Mesenchymal stem cell (in vitro differentiated cells and primary cell): ENCODE measurements at regions not wholly inside any gene's neighbourhood (a gene's known extent, or its start where the extent isn't known, plus 50 kb on each side); places are given as distances from the start of the nearest gene placed in this dataset.
A peak's percentile ranks its signal among the peaks of the same experiment; 100 is the strongest.

Experiments used
- DNase-seq: peaks from one replicate; pipeline ENCODE4 v3.0.0-alpha.2; 2013
- H2AFZ ChIP-seq: one replicate; pipeline ENCODE4 v1.6.1; 2013; ENCODE audit warnings: low read depth, mild to moderate bottlenecking, control low read depth, inconsistent platforms, low read length, moderate library complexity
- H2AK5ac ChIP-seq: 2 replicates; pipeline ENCODE4 v1.6.1; 2013; ENCODE audit warnings: low read length, moderate library complexity, mild to moderate bottlenecking, inconsistent platforms; ENCODE audit not compliant: severe bottlenecking
- H2BK120ac ChIP-seq: one replicate; pipeline ENCODE4 v1.6.1; 2013; ENCODE audit warnings: low read depth, mild to moderate bottlenecking, inconsistent platforms, low read length, moderate library complexity
- H2BK12ac ChIP-seq, 2 experiments: one replicate each; pipeline ENCODE4 v1.6.1; 2013; ENCODE audit warnings: inconsistent platforms in 2 of 2, low read length in 2 of 2, mild to moderate bottlenecking in 2 of 2, moderate library complexity in 2 of 2, control low read depth in 1 of 2
- H2BK15ac ChIP-seq: one replicate; pipeline ENCODE4 v1.6.1; 2013; ENCODE audit warnings: mild to moderate bottlenecking, low read depth, inconsistent platforms; ENCODE audit not compliant: poor library complexity, severe bottlenecking
- H2BK5ac ChIP-seq: 2 replicates; pipeline ENCODE4 v1.6.1; 2013; ENCODE audit warnings: low read depth, mild to moderate bottlenecking, low read length, control low read depth, inconsistent platforms; ENCODE audit not compliant: poor library complexity, severe bottlenecking
- H3K14ac ChIP-seq, 2 experiments: one replicate each; pipeline ENCODE4 v1.6.1; 2013; ENCODE audit warnings: inconsistent platforms in 2 of 2, low read length in 2 of 2, control low read depth in 1 of 2, mild to moderate bottlenecking in 1 of 2, moderate library complexity in 1 of 2
- H3K18ac ChIP-seq, 2 experiments: one replicate each; pipeline ENCODE4 v1.6.1; 2013; ENCODE audit warnings: inconsistent platforms in 2 of 2, low read length in 2 of 2, control low read depth in 1 of 2, low read depth in 1 of 2, mild to moderate bottlenecking in 1 of 2
- H3K23ac ChIP-seq, 2 experiments: one replicate each; pipeline ENCODE4 v1.6.1; 2013; ENCODE audit warnings: inconsistent platforms in 2 of 2, low read length in 2 of 2, mild to moderate bottlenecking in 2 of 2, moderate library complexity in 2 of 2, control low read depth in 1 of 2
- H3K27ac ChIP-seq: 2 replicates; pipeline ENCODE4 v1.5.1; 2013; ENCODE audit warnings: mild to moderate bottlenecking, moderate library complexity, low read length, control low read depth, inconsistent platforms; ENCODE audit not compliant: poor library complexity, severe bottlenecking
- H3K27me3 ChIP-seq, 2 experiments: 2 replicates each; pipeline versions ENCODE4 v1.6.1 to v1.7.0; 2013; ENCODE audit warnings: low read length in 2 of 2, mild to moderate bottlenecking in 2 of 2, moderate library complexity in 2 of 2, control low read depth in 1 of 2, inconsistent platforms in 1 of 2; ENCODE audit not compliant: control insufficient read depth in 1 of 2, insufficient read depth in 1 of 2
- H3K36me3 ChIP-seq, 2 experiments: 2 replicates each; pipeline versions ENCODE4 v1.6.1 to v1.7.0; 2013; ENCODE audit warnings: low read length in 2 of 2, control low read depth in 1 of 2, inconsistent platforms in 1 of 2, low read depth in 1 of 2, mild to moderate bottlenecking in 1 of 2; ENCODE audit not compliant: insufficient read depth in 2 of 2, control insufficient read depth in 1 of 2
- H3K4ac ChIP-seq, 2 experiments: one replicate each; pipeline ENCODE4 v1.6.1; 2013; ENCODE audit warnings: inconsistent platforms in 2 of 2, low read length in 2 of 2, mild to moderate bottlenecking in 2 of 2, moderate library complexity in 2 of 2, control low read depth in 1 of 2, low read depth in 1 of 2
- H3K4me1 ChIP-seq: 2 replicates; pipeline ENCODE4 v1.6.1; 2013; ENCODE audit warnings: low read depth, low read length, control low read depth; ENCODE audit not compliant: control insufficient read depth, insufficient read depth
- H3K4me2 ChIP-seq: 2 replicates; pipeline ENCODE4 v1.6.1; 2013; ENCODE audit warnings: low read length, mild to moderate bottlenecking, inconsistent platforms; ENCODE audit not compliant: poor library complexity, severe bottlenecking
- H3K4me3 ChIP-seq, 2 experiments: 2 replicates each; pipeline versions ENCODE4 v1.5.1 to v1.7.0; 2013; ENCODE audit warnings: low read length in 2 of 2, mild to moderate bottlenecking in 2 of 2, control low read depth in 1 of 2, low read depth in 1 of 2; ENCODE audit not compliant: insufficient read depth in 1 of 2
- H3K79me1 ChIP-seq: replicated peaks from 2 replicates; pipeline ENCODE4 v1.6.1; 2013; ENCODE audit warnings: mild to moderate bottlenecking, control low read depth, low read length, inconsistent platforms; ENCODE audit not compliant: poor library complexity, severe bottlenecking
- H3K9ac ChIP-seq: 2 replicates; pipeline ENCODE4 v1.7.0; 2013; ENCODE audit warnings: mild to moderate bottlenecking, low read length, moderate library complexity
- H3K9me3 ChIP-seq: 2 replicates; pipeline ENCODE4 v1.7.0; 2013; ENCODE audit warnings: mild to moderate bottlenecking, low read length; ENCODE audit not compliant: control insufficient read depth
- H4K8ac ChIP-seq: one replicate; pipeline ENCODE4 v1.6.1; 2013; ENCODE audit warnings: inconsistent platforms, mild to moderate bottlenecking, low read length, moderate library complexity
- H4K91ac ChIP-seq: one replicate; pipeline ENCODE4 v1.6.1; 2013; ENCODE audit warnings: mild to moderate bottlenecking, low read length, inconsistent platforms
- whole genome bisulfite sequencing: methylation state at CpG from one replicate; pipeline ENCODE4 v1.1.7; 2013; ENCODE audit warnings: mixed read lengths; 5-methylcytosine and 5-hydroxymethylcytosine counted together

GRCh38 chr10:78800535-78801320, 268.0 kb upstream of the ZMIZ1 start:
- Histone ChIP-seq H3K4me1 (peaks cover 12% of the 10 kb centered on the region), H3K36me3 (no peaks in the 10 kb centered on the region), H2BK120ac (no peak overlapping the region), H4K91ac (no peak overlapping the region), H3K23ac (no peak overlapping the region), H4K8ac (no peak overlapping the region), H3K4me2 (no peak overlapping the region), H3K9me3 (no peaks in the 10 kb centered on the region), H3K79me1 (no peaks in the 10 kb centered on the region), H2BK12ac (no peak overlapping the region), H3K4ac (no peak overlapping the region), H2AK5ac (no peak overlapping the region), H3K4me3 (no peak overlapping the region), H3K27ac (no peak overlapping the region), H3K18ac (no peak overlapping the region), H3K9ac (no peak overlapping the region), H2BK15ac (peak overlapping the region; percentile 91), H3K27me3 (peaks cover 0 to 44% of the 10 kb centered on the region in 2 experiments), H3K14ac (no peak overlapping the region), H2BK5ac (no peak overlapping the region), H2AFZ (no peak overlapping the region)
- WGBS: 96% methylated on average over 9 of the region's 10 CpGs
- DNase-seq: no peak

GRCh38 chr10:78802431-78802830, 266.3 kb upstream of the ZMIZ1 start:
- 70% methylated on average over 4 of the region's 4 CpGs for WGBS

GRCh38 chr10:78802866-78803265, 265.9 kb upstream of the ZMIZ1 start:
- no peak overlapping the region for H3K14ac ChIP-seq
- H4K8ac ChIP-seq: peak overlapping the region; percentile 4
- peak overlapping the region in 1 of 2 experiments; percentile 26 for H3K4ac ChIP-seq
- H2AFZ ChIP-seq: no peak overlapping the region
- H3K18ac ChIP-seq: peak overlapping the region; percentile 37 to 59
- H3K27me3 ChIP-seq: peaks cover 0 to 44% of the 10 kb centered on the region in 2 experiments
- peak overlapping the region; percentile 86 for H3K9ac ChIP-seq
- H2BK12ac ChIP-seq: peak overlapping the region; percentile 89 to 93
- peak; percentile 53 for DNase-seq
- peak overlapping the region; percentile 60 for H2BK15ac ChIP-seq
- peak overlapping the region; percentile 5 for H4K91ac ChIP-seq
- no peak overlapping the region for H3K4me2 ChIP-seq
- no peak overlapping the region for H2AK5ac ChIP-seq
- H3K36me3 ChIP-seq: no peaks in the 10 kb centered on the region
- 52% methylated on average over 9 of the region's 11 CpGs for WGBS
- no peak overlapping the region for H3K23ac ChIP-seq
- peaks cover 12% of the 10 kb centered on the region for H3K4me1 ChIP-seq
- no peak overlapping the region for H2BK5ac ChIP-seq
- peak overlapping the region; percentile 69 for H2BK120ac ChIP-seq
- H3K9me3 ChIP-seq: no peaks in the 10 kb centered on the region
- H3K79me1 ChIP-seq: no peaks in the 10 kb centered on the region
- no peak overlapping the region for H3K27ac ChIP-seq
- H3K4me3 ChIP-seq: peak overlapping the region in 1 of 2 experiments; percentile 49

More at GRCh38 chr10:78802431-78802830, 266.3 kb upstream of the ZMIZ1 start:
- Histone ChIP-seq H2BK12ac (peak overlapping the region; percentile 24 to 86), H4K91ac (peak overlapping the region; percentile 46), H2AK5ac (no peak overlapping the region), H3K27me3 (peaks cover 0 to 44% of the 10 kb centered on the region in 2 experiments), H3K23ac (no peak overlapping the region), H2BK15ac (peak overlapping the region; percentile 60), H3K36me3 (no peaks in the 10 kb centered on the region), H3K79me1 (no peaks in the 10 kb centered on the region), H3K4me2 (no peak overlapping the region), H2BK120ac (no peak overlapping the region), H3K4me3 (peak overlapping the region in 1 of 2 experiments; percentile 49), H3K18ac (peak overlapping the region; percentile 58 to 71), H3K4ac (peak overlapping the region; percentile 51 to 73), H3K9me3 (no peaks in the 10 kb centered on the region), H3K14ac (peak overlapping the region in 1 of 2 experiments; percentile 98), H3K9ac (peak overlapping the region; percentile 86), H4K8ac (peak overlapping the region; percentile 27), H2BK5ac (no peak overlapping the region), H3K4me1 (peaks cover 12% of the 10 kb centered on the region), H3K27ac (no peak overlapping the region), H2AFZ (no peak overlapping the region)
- no peak for DNase-seq

- Histone ChIP-seq H3K4me3 (no peak overlapping the region), H2AK5ac (no peak overlapping the region), H3K9me3 (no peaks in the 10 kb centered on the region), H4K8ac (no peak overlapping the region), H3K18ac (peak overlapping the region; percentile 14 to 44), H2BK12ac (peak overlapping the region; percentile 93), H3K4me1 (peaks cover 12% of the 10 kb centered on the region), H3K4ac (peak overlapping the region; percentile 27 to 77), H2BK120ac (peak overlapping the region; percentile 69), H3K4me2 (no peak overlapping the region), H3K27ac (no peak overlapping the region), H3K36me3 (no peaks in the 10 kb centered on the region), H3K14ac (peak overlapping the region in 1 of 2 experiments; percentile 49), H4K91ac (peak overlapping the region; percentile 64), H3K27me3 (peaks cover 0 to 38% of the 10 kb centered on the region in 2 experiments), H3K9ac (peak overlapping the region; percentile 86), H2BK15ac (peak overlapping the region; percentile 29), H2AFZ (no peak overlapping the region), H3K79me1 (no peaks in the 10 kb centered on the region), H2BK5ac (no peak overlapping the region), H3K23ac (no peak overlapping the region)
- no peak for DNase-seq
- WGBS: 90% methylated on average over 8 of the region's 8 CpGs
Observed at GRCh38 chr10:78803710-78804109, 265.1 kb upstream of the ZMIZ1 start.
